Endothelial cell of umbilical vein (primary cell): ENCODE measurements at regions not wholly inside any gene's neighbourhood (a gene's known extent, or its start where the extent isn't known, plus 50 kb on each side); places are given as distances from the start of the nearest gene placed in this dataset.

Source experiments
- EZH2 ChIP-seq: IDR thresholded peaks from 2 replicates; pipeline ENCODE4 v1.6.1; 2012; ENCODE audit warnings: borderline replicate concordance, low read depth, mild to moderate bottlenecking, moderate library complexity, low read length, inconsistent platforms; ENCODE audit not compliant: severe bottlenecking
- FOS ChIP-seq: IDR thresholded peaks from 2 replicates; pipeline ENCODE4 v1.6.1; 2011; ENCODE audit warnings: mild to moderate bottlenecking, low read length, moderate library complexity, borderline replicate concordance; ENCODE audit not compliant: insufficient read depth
- GATA2 ChIP-seq: IDR thresholded peaks from 2 replicates; pipeline ENCODE4 v1.7.0; 2011; ENCODE audit warnings: low read depth, mild to moderate bottlenecking, moderate library complexity, mixed read lengths, low read length; ENCODE audit not compliant: insufficient read length, insufficient read depth
- JUN ChIP-seq: IDR thresholded peaks from 2 replicates; pipeline ENCODE4 v1.6.1; 2011; ENCODE audit warnings: borderline replicate concordance, low read depth; ENCODE audit not compliant: insufficient read length, insufficient read depth
- MYC ChIP-seq: IDR thresholded peaks from one replicate; pipeline ENCODE4 v1.6.1; 2011; ENCODE audit warnings: mild to moderate bottlenecking, low read depth, low read length
- POLR2A ChIP-seq: IDR thresholded peaks from 2 replicates; pipeline ENCODE4 v1.6.1; 2012; ENCODE audit warnings: low read depth, mild to moderate bottlenecking, control low read depth, low read length
- POLR2AphosphoS5 ChIP-seq: IDR thresholded peaks from 2 replicates; pipeline ENCODE4 v1.6.1; 2012; ENCODE audit warnings: low read depth, mild to moderate bottlenecking, control low read depth, low read length, moderate library complexity; ENCODE audit not compliant: insufficient read depth
- TF ChIP-seq, protein P1 (sequence below), 2 donors: IDR thresholded peaks; 1 replicate in 1 of 2; 2 replicates in 1 of 2; pipeline ENCODE4 v1.5.1; 2011; ENCODE audit warnings: low read length in 2 of 2, mild to moderate bottlenecking in 2 of 2, moderate library complexity in 2 of 2, control low read depth in 1 of 2, inconsistent platforms in 1 of 2, low read depth in 1 of 2; ENCODE audit not compliant: insufficient read depth in 1 of 2; ENCODE audit errors: extremely low read depth in 1 of 2
- TF ChIP-seq, protein P2 (sequence below): IDR thresholded peaks from 2 replicates; pipeline ENCODE4 v1.6.1; 2011; ENCODE audit not compliant: insufficient read depth, insufficient read length

DNA sequence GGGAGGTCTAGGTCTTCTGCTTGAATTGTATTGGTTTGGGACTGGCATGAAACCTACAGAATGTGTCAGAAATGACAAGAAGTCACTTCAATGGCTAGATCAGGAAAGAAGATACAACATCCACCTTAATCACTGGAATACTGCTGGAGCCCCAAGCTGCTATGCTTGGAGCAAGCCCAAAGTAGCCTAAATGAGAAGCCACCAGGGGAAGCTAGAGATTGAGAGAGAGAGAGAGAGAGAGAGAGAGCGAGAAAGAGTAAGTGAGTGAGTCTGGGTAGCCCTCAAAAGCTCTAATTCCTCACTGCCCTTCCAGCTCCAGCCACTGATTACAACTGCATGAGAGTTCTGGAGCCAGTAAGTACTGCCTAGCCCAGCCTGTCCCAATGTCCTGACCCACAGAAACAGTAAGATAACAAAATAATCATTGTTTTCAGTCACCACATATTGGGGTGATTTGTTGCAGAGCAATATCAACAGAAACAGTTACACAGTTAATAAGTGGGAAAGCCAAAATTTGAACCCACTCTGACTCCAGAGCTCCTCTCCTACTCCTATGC, 529.2 kb upstream of the GOLIM4 start:
- TF ChIP-seq, protein P1, sequence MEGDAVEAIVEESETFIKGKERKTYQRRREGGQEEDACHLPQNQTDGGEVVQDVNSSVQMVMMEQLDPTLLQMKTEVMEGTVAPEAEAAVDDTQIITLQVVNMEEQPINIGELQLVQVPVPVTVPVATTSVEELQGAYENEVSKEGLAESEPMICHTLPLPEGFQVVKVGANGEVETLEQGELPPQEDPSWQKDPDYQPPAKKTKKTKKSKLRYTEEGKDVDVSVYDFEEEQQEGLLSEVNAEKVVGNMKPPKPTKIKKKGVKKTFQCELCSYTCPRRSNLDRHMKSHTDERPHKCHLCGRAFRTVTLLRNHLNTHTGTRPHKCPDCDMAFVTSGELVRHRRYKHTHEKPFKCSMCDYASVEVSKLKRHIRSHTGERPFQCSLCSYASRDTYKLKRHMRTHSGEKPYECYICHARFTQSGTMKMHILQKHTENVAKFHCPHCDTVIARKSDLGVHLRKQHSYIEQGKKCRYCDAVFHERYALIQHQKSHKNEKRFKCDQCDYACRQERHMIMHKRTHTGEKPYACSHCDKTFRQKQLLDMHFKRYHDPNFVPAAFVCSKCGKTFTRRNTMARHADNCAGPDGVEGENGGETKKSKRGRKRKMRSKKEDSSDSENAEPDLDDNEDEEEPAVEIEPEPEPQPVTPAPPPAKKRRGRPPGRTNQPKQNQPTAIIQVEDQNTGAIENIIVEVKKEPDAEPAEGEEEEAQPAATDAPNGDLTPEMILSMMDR (IDR thresholded peaks at IDR 0.05; ENCODE audit: extremely low read depth in 1 of 2, insufficient read depth in 1 of 2, low read depth in 1 of 2, low read length in 2 of 2) = no peak
- no peak for TF ChIP-seq POLR2AphosphoS5
- no peak for TF ChIP-seq POLR2A
- no peak for TF ChIP-seq EZH2
- TF ChIP-seq MYC = no peak
- TF ChIP-seq JUN = no peak
- TF ChIP-seq, protein P2, sequence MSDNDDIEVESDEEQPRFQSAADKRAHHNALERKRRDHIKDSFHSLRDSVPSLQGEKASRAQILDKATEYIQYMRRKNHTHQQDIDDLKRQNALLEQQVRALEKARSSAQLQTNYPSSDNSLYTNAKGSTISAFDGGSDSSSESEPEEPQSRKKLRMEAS = no peak
- TF ChIP-seq FOS = no peak
- TF ChIP-seq GATA2 = no peak
